A673 (cell line): ENCODE measurements at regions not wholly inside any gene's neighbourhood (a gene's known extent, or its start where the extent isn't known, plus 50 kb on each side); places are given as distances from the start of the nearest gene placed in this dataset.

Experiments
- BruUV-seq: library from RNA; stranded (reverse); fragments of 400-500 nt; replicated peaks from 2 replicates; lab custom pipeline; 2021; lab: Mats Ljungman, UMichigan
- CTCF ChIA-PET: fragments of 300-600 bp; sonication (Branson Sonifier 250); formaldehyde crosslinking; loops from one replicate; lab custom pipeline; 2022; ENCODE audit warnings: antibody characterized with exemption; lab: Charles Lee
- POLR2A ChIA-PET: fragments of 300-600 bp; sonication (Branson Sonifier 250); formaldehyde crosslinking; loops from one replicate; lab custom pipeline; 2022; ENCODE audit warnings: antibody characterized with exemption; ENCODE audit not compliant: low non-redundant PET; lab: Charles Lee
- DNase-seq: peaks from one replicate; pipeline ENCODE4 v3.0.0-alpha.2; 2015; ENCODE audit warnings: low spot score
- H3K27ac ChIP-seq: fragments of 200-600 bp; sonication (generic); 2 replicates; pipeline ENCODE4 v1.5.1; 2016; ENCODE audit warnings: mixed run types, low read depth, mild to moderate bottlenecking, mixed read lengths, antibody characterized with exemption, low read length; ENCODE audit not compliant: poor library complexity, severe bottlenecking
- H3K27me3 ChIP-seq: fragments of 200-600 bp; sonication (generic); replicated peaks from 2 replicates; pipeline ENCODE4 v1.6.1; 2017; ENCODE audit warnings: mixed run types, low read depth, mild to moderate bottlenecking, mixed read lengths, antibody characterized with exemption, low read length; ENCODE audit not compliant: insufficient read depth, poor library complexity
- H3K36me3 ChIP-seq: fragments of 200-600 bp; sonication (generic); 2 replicates; pipeline ENCODE4 v1.6.1; 2016; ENCODE audit warnings: mixed run types, mild to moderate bottlenecking, mixed read lengths, antibody characterized with exemption, low read length; ENCODE audit not compliant: insufficient read depth, poor library complexity, severe bottlenecking
- H3K4me1 ChIP-seq: fragments of 200-600 bp; sonication (generic); 2 replicates; pipeline ENCODE4 v1.6.1; 2017; ENCODE audit warnings: mixed run types, mild to moderate bottlenecking, mixed read lengths, antibody characterized with exemption, low read length; ENCODE audit not compliant: insufficient read depth, poor library complexity, severe bottlenecking
- H3K4me3 ChIP-seq: fragments of 200-600 bp; sonication (generic); 2 replicates; pipeline ENCODE4 v1.5.1; 2016; ENCODE audit warnings: low read depth, mixed run types, mild to moderate bottlenecking, mixed read lengths, low read length; ENCODE audit not compliant: poor library complexity, severe bottlenecking
- H3K9me3 ChIP-seq: fragments of 200-600 bp; sonication (generic); 2 replicates; pipeline ENCODE4 v1.6.1; 2016; ENCODE audit warnings: mixed run types, low read depth, mild to moderate bottlenecking, mixed read lengths, antibody characterized with exemption, low read length; ENCODE audit not compliant: poor library complexity, severe bottlenecking
- CTCF ChIP-seq: fragments of 300-800, 200-600 bp; sonication (generic); conservative IDR thresholded peaks from 2 replicates; pipeline ENCODE4 v1.5.1; 2017; ENCODE audit warnings: low read depth, mild to moderate bottlenecking, antibody characterized with exemption, low read length, moderate library complexity, mixed read lengths
- EZH2 ChIP-seq: fragments of 200-600 bp; sonication (generic); IDR thresholded peaks from 2 replicates; pipeline ENCODE4 v1.6.1; 2017; ENCODE audit warnings: borderline replicate concordance, low read depth, mild to moderate bottlenecking, mixed read lengths, antibody characterized with exemption, low read length; ENCODE audit not compliant: poor library complexity, severe bottlenecking
- intact Hi-C: fragments of 100-400 bp; cut with micrococcal nuclease; formaldehyde crosslinking; loops from one replicate; pipeline ENCODE4 v1.10.0; 2022; ENCODE audit not compliant: unreplicated experiment

GRCh38 chr7:79868010-79868409 is 266.6 kb upstream of the GNAI1 start:
- DNase-seq = no peak
- Histone ChIP-seq H3K36me3 (no peaks in the 10 kb centered on the region), H3K9me3 (no peaks in the 10 kb centered on the region), H3K4me1 (no peaks in the 10 kb centered on the region), H3K4me3 (no peak overlapping the region), H3K27ac (no peak overlapping the region), H3K27me3 (peaks cover 26% of the 10 kb centered on the region)
- ChIA-PET CTCF (no interaction called here), POLR2A (no interaction called here)
- TF ChIP-seq EZH2 (no peak), CTCF (no peak)
- intact Hi-C loops = no loop called here
- BruUV-seq = no TSS peak

- BruUV-seq = no TSS peak
- H3K27ac ChIP-seq = no peak overlapping the region
- TF ChIP-seq CTCF = no peak
- TF ChIP-seq EZH2 = no peak
- H3K27me3 ChIP-seq = peaks cover 6% of the 10 kb centered on the region
- no peak overlapping the region for H3K4me3 ChIP-seq
- H3K36me3 ChIP-seq = no peaks in the 10 kb centered on the region
- ChIA-PET POLR2A (no interaction called here), CTCF (no interaction called here)
- DNase-seq = no peak
- H3K9me3 ChIP-seq = no peaks in the 10 kb centered on the region
- intact Hi-C loops = no loop called here
- no peaks in the 10 kb centered on the region for H3K4me1 ChIP-seq
These were observed 272.0 kb upstream of the GNAI1 start for GRCh38 chr7:79862447-79863210.

GRCh38 chr7:79855172-79855571 is 279.5 kb upstream of the GNAI1 start:
- no peaks in the 10 kb centered on the region for H3K9me3 ChIP-seq
- DNase-seq = no peak
- H3K4me3 ChIP-seq = no peak overlapping the region
- intact Hi-C loops = no loop called here
- CTCF ChIA-PET = interaction anchor here (0.5 kb wide), 1 partner anchor 241 kb away, joined by 3 read pairs; no protein-coding TSS in a partner anchor
- no peak overlapping the region for H3K27ac ChIP-seq
- BruUV-seq = no TSS peak
- H3K4me1 ChIP-seq = no peaks in the 10 kb centered on the region
- no peaks in the 10 kb centered on the region for H3K36me3 ChIP-seq
- POLR2A ChIA-PET = no interaction called here
- TF ChIP-seq CTCF = no peak
- no peak for TF ChIP-seq EZH2
- H3K27me3 ChIP-seq = peaks cover 7% of the 10 kb centered on the region
